HepG2 (cell line): ENCODE measurements at regions not wholly inside any gene's neighbourhood (a gene's known extent, or its start where the extent isn't known, plus 50 kb on each side); places are given as distances from the start of the nearest gene placed in this dataset.

Experiments
- ATAC-seq: fragments of 200-7000 bp; cut with Tn5 transposase; 3 replicates; pipeline ENCODE4 v1.9.1; 2020; ENCODE audit warnings: mild to moderate bottlenecking, moderate library complexity
- BruUV-seq: library from RNA; stranded (reverse); fragments of 400-500 nt; replicated peaks from 2 replicates; lab custom pipeline; 2021; lab: Mats Ljungman, UMichigan
- CTCF ChIA-PET: fragments of 300-600 bp; formaldehyde crosslinking; extraction: SDS; loops from one replicate; lab custom pipeline; 2021; ENCODE audit warnings: low total read pairs, inconsistent platforms, low intra/inter-chr PET ratio; lab: Yijun Ruan, JAX
- POLR2A ChIA-PET: fragments of 350-600 bp; sonication (Branson Sonifier 250); formaldehyde crosslinking; loops from one replicate; lab custom pipeline; 2020; ENCODE audit warnings: antibody characterized with exemption, inconsistent platforms; lab: Yijun Ruan, JAX
- DNase-seq: peaks from one replicate; pipeline ENCODE4 v3.0.0-alpha.2; 2015; ENCODE audit warnings: low spot score
- FAIRE-seq: peaks from 3 replicates; lab custom pipeline; 2011; peaks lifted over from hg19 to GRCh38; lab: Jason Lieb, UNC
- H2AFZ ChIP-seq: one replicate; pipeline ENCODE4 v1.6.1; 2011; ENCODE audit warnings: low read length, inconsistent platforms
- H3K27ac ChIP-seq: fragments of 300-600 bp; 3 replicates; pipeline ENCODE4 v1.8.0; 2011; ENCODE audit warnings: mixed run types, mild to moderate bottlenecking, mixed read lengths, low read length, inconsistent platforms; ENCODE audit not compliant: insufficient read depth; ENCODE audit errors: extremely low read length
- H3K27me3 ChIP-seq, 2 experiments: fragments of 200-600 bp in 1 of 2; 2 replicates in 1 of 2; 3 replicates in 1 of 2; pipeline versions ENCODE4 v1.6.0 to v1.8.0; 2011; ENCODE audit warnings: low read length in 2 of 2, mild to moderate bottlenecking in 2 of 2, moderate library complexity in 2 of 2, inconsistent platforms in 1 of 2; ENCODE audit not compliant: insufficient read depth in 2 of 2, control insufficient read depth in 1 of 2
- H3K36me3 ChIP-seq, 2 experiments: fragments of 200-600 bp in 1 of 2; replicated peaks in 1 of 2; 2 replicates in 1 of 2; 3 replicates in 1 of 2; pipeline versions ENCODE4 v1.5.1 to v1.8.0; 2011; ENCODE audit warnings: low read length in 2 of 2, inconsistent platforms in 1 of 2; ENCODE audit not compliant: insufficient read depth in 2 of 2, control insufficient read depth in 1 of 2
- H3K4me1 ChIP-seq: 2 replicates; pipeline ENCODE4 v1.5.1; 2012; ENCODE audit warnings: low read length, inconsistent platforms; ENCODE audit not compliant: insufficient read depth
- H3K4me2 ChIP-seq: 2 replicates; pipeline ENCODE4 v1.6.0; 2011; ENCODE audit warnings: low read depth, low read length, inconsistent platforms
- H3K4me3 ChIP-seq, 3 experiments: fragments of 200-600 bp in 1 of 3; sonication (generic), shearing (Covaris generic) in 1 of 3; replicated peaks in 1 of 3; 2 replicates each; pipeline ENCODE4 v1.5.1; 2011 to 2016; ENCODE audit warnings: low read length in 3 of 3, inconsistent platforms in 2 of 3, low read depth in 2 of 3, mild to moderate bottlenecking in 2 of 3, control low read depth in 1 of 3, mixed read lengths in 1 of 3; ENCODE audit not compliant: insufficient read depth in 1 of 3
- H3K79me2 ChIP-seq: one replicate; pipeline ENCODE4 v1.6.1; 2011; ENCODE audit warnings: low read length, inconsistent platforms; ENCODE audit not compliant: insufficient read depth
- H3K9ac ChIP-seq: 2 replicates; pipeline ENCODE4 v1.6.0; 2011; ENCODE audit warnings: mild to moderate bottlenecking, low read depth, low read length, inconsistent platforms; ENCODE audit not compliant: insufficient read depth
- H3K9me3 ChIP-seq: 2 replicates; pipeline ENCODE4 v1.5.1; 2012; ENCODE audit warnings: mild to moderate bottlenecking, low read length
- H4K20me1 ChIP-seq: 2 replicates; pipeline ENCODE4 v1.6.0; 2011; ENCODE audit warnings: inconsistent platforms, mild to moderate bottlenecking, low read length, moderate library complexity; ENCODE audit not compliant: insufficient read depth
- EP300 ChIP-seq, 3 experiments: sonication (generic) in 1 of 3; formaldehyde crosslinking in 1 of 3; IDR thresholded peaks; 2 replicates each; pipeline versions ENCODE4 v1.5.1 to v1.6.1; 2011 to 2020; ENCODE audit warnings: low read depth in 2 of 3, low read length in 2 of 3, borderline replicate concordance in 1 of 3, improper control_type of control experiment in 1 of 3, mild to moderate bottlenecking in 1 of 3, missing genetic modification reagents in 1 of 3, moderate library complexity in 1 of 3
- GMEB2 ChIP-seq: IDR thresholded peaks from 2 replicates; pipeline ENCODE4 v1.6.1; 2016; ENCODE audit warnings: missing biosample characterization, missing genetic modification reagents, low read depth
- MAFG ChIP-seq: sonication (generic); formaldehyde crosslinking; IDR thresholded peaks from 2 replicates; pipeline ENCODE4 v1.5.1; 2020; ENCODE audit warnings: mild to moderate bottlenecking, missing genetic modification reagents
- SMAD9 ChIP-seq: sonication (generic); formaldehyde crosslinking; IDR thresholded peaks from 2 replicates; pipeline ENCODE4 v1.5.1; 2020; ENCODE audit warnings: mild to moderate bottlenecking, missing genetic modification reagents
- SOX13 ChIP-seq, 3 experiments: fragments of 450-650 bp in 1 of 3; sonication (generic) in 1 of 3; formaldehyde crosslinking in 1 of 3; IDR thresholded peaks in 2 of 3; conservative IDR thresholded peaks in 1 of 3; 2 replicates each; pipeline versions ENCODE4 v1.5.0 to v1.6.1; 2016 to 2020; ENCODE audit warnings: antibody characterized with exemption in 1 of 3, mild to moderate bottlenecking in 1 of 3, missing compliant biosample characterization in 1 of 3, missing genetic modification reagents in 1 of 3, moderate library complexity in 1 of 3
- SP140L ChIP-seq: sonication (generic); formaldehyde crosslinking; IDR thresholded peaks from 2 replicates; pipeline ENCODE4 v1.4.0; 2020; ENCODE audit warnings: missing genetic modification reagents, borderline replicate concordance
- SYNCRIP ChIP-seq: fragments of 200-400 bp; formaldehyde crosslinking; IDR thresholded peaks from 2 replicates; pipeline ENCODE4 v1.6.1; 2018; ENCODE audit warnings: mild to moderate bottlenecking, low read depth, low read length; ENCODE audit not compliant: insufficient read depth
- ZBTB40 ChIP-seq, 2 experiments: fragments of 450-650 bp in 1 of 2; sonication (generic) in 1 of 2; formaldehyde crosslinking in 1 of 2; IDR thresholded peaks; 2 replicates each; pipeline versions ENCODE4 v1.6.1 to v1.8.0; 2016 to 2022; ENCODE audit warnings: antibody characterized with exemption in 1 of 2, mild to moderate bottlenecking in 1 of 2, missing genetic modification reagents in 1 of 2
- ZNF276 ChIP-seq: sonication (generic); formaldehyde crosslinking; IDR thresholded peaks from 2 replicates; pipeline ENCODE4 v1.4.0; 2020; ENCODE audit warnings: mild to moderate bottlenecking, low read depth, missing genetic modification reagents
- ZNF556 ChIP-seq: sonication (generic); formaldehyde crosslinking; IDR thresholded peaks from 2 replicates; pipeline ENCODE4 v1.4.0; 2020; ENCODE audit warnings: mild to moderate bottlenecking, missing genetic modification reagents, borderline replicate concordance
- ZNF589 ChIP-seq: sonication (generic); formaldehyde crosslinking; conservative IDR thresholded peaks from 2 replicates; pipeline ENCODE4 v1.8.0; 2022; ENCODE audit warnings: mild to moderate bottlenecking, moderate library complexity, missing genetic modification reagents
- WGBS: methylation state at CpG from one replicate; pipeline ENCODE4 v1.1.6; 2017; ENCODE audit warnings: low lambda C conversion rate; 5-methylcytosine and 5-hydroxymethylcytosine counted together
- in situ Hi-C: cut with HindIII; loops from 2 replicates; pipeline ENCODE4 v1.10.0; 2017; ENCODE audit warnings: low pct_unique_long_range_greater_than_20kb; ENCODE audit not compliant: extremely low pct_ligation_motif_present
- intact Hi-C: fragments of 100-400 bp; cut with micrococcal nuclease; formaldehyde crosslinking; loops from one replicate; pipeline ENCODE4 v1.10.0; 2022; ENCODE audit not compliant: unreplicated experiment

GRCh38 chr3:80556763-80557162 lies 789.0 kb upstream of the ROBO1 start:
- BruUV-seq: no TSS peak
- POLR2A ChIA-PET: no interaction called here
- no peak for ATAC-seq
- TF ChIP-seq ZBTB40 (IDR thresholded peaks at IDR 0.05): no peak
- TF ChIP-seq ZBTB40 (CRISPR knock-in tag; IDR thresholded peaks at IDR 0.05): no peak
- TF ChIP-seq ZNF276 (CRISPR knock-in tag): no peak
- TF ChIP-seq GMEB2 (CRISPR knock-in tag): no peak
- no peak for TF ChIP-seq SYNCRIP
- no peak for TF ChIP-seq ZNF589 (CRISPR knock-in tag)
- TF ChIP-seq ZNF556 (CRISPR knock-in tag): no peak
- TF ChIP-seq MAFG (CRISPR knock-in tag): no peak
- TF ChIP-seq SOX13 (IDR thresholded peaks at IDR 0.05): no peak
- no peak for TF ChIP-seq SOX13 (CRISPR knock-in tag; conservative IDR thresholded peaks at IDR 0.05 in 1 of 2, IDR thresholded peaks at IDR 0.05 in 1 of 2)
- TF ChIP-seq EP300 (IDR thresholded peaks at IDR 0.05; ENCODE audit: low read depth in 2 of 2, low read length in 2 of 2): no peak
- TF ChIP-seq EP300 (CRISPR knock-in tag; IDR thresholded peaks at IDR 0.05; ENCODE audit: borderline replicate concordance): no peak
- TF ChIP-seq SMAD9: no peak
- no peak for TF ChIP-seq SP140L (CRISPR knock-in tag)

More at GRCh38 chr3:80556763-80557162, 789.0 kb upstream of the ROBO1 start:
- Histone ChIP-seq H3K4me1 (no peaks in the 10 kb centered on the region), H3K27me3 (no peaks in the 10 kb centered on the region), H3K27ac (no peak overlapping the region), H3K4me2 (no peak overlapping the region), H2AFZ (no peak overlapping the region), H3K36me3 (no peaks in the 10 kb centered on the region), H3K79me2 (no peaks in the 10 kb centered on the region), H4K20me1 (no peaks in the 10 kb centered on the region), H3K9ac (no peak overlapping the region), H3K9me3 (no peaks in the 10 kb centered on the region), H3K4me3 (no peak overlapping the region)
- no peak for DNase-seq
- in situ Hi-C loops (no loop called here), intact Hi-C loops (no loop called here)
- 89% methylated on average over 1 of the region's 1 CpG for WGBS
- CTCF ChIA-PET: no interaction called here
- no peak for FAIRE-seq
